ENCODE measurements at regions not wholly inside any gene's neighbourhood (a gene's known extent, or its start where the extent isn't known, plus 50 kb on each side); places are given as distances from the start of the nearest gene placed in this dataset.

GRCh38 chr5:152315942-152316341 is 89.1 kb downstream of the NMUR2 start:
- TF ChIP-seq ZFX (IDR thresholded peaks at IDR 0.05; ENCODE audit: borderline replicate concordance) (no peak), CTCF (IDR thresholded peaks at IDR 0.05) (no peak)
- H3K27ac ChIP-seq, result no peak overlapping the region

GRCh38 chr5:152314196-152314829 is 90.8 kb downstream of the NMUR2 start:
- no peak for TF ChIP-seq CTCF (IDR thresholded peaks at IDR 0.05)
- TF ChIP-seq ZFX (IDR thresholded peaks at IDR 0.05; ENCODE audit: borderline replicate concordance), result no peak
- no peak overlapping the region for H3K27ac ChIP-seq

- TF ChIP-seq CTCF (IDR thresholded peaks at IDR 0.05) (no peak), ZFX (IDR thresholded peaks at IDR 0.05; ENCODE audit: borderline replicate concordance) (no peak)
- H3K27ac ChIP-seq, result no peak overlapping the region
Observed at GRCh38 chr5:152309926-152310450, 95.1 kb downstream of the NMUR2 start.

- no peak overlapping the region for H3K27ac ChIP-seq
- TF ChIP-seq ZFX (IDR thresholded peaks at IDR 0.05; ENCODE audit: borderline replicate concordance) (no peak), CTCF (IDR thresholded peaks at IDR 0.05) (no peak)
Observed at GRCh38 chr5:152306386-152306785, 98.7 kb downstream of the NMUR2 start.

DNA sequence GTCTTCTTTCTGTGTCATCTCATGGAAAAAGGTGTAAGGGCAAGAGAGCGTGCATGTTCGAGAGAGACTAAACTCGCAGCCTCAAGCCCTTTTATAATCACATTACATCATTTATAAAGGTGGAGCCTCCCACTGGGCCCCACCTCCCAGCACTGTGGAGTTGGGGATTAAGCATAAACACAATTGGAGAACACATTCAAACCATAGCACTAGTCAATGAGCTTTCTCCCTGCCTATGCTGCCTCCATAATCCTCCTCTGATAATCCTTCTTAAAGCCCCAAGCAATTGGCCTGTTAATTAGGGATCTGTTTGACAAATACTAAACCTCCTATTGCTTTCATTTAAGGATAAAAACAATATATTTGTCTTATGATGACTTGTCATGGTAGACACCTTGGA is 99.6 kb downstream of the NMUR2 start:
- H3K27ac ChIP-seq, result no peak overlapping the region

GRCh38 chr5:152303841-152304240 is 101.2 kb downstream of the NMUR2 start:
- TF ChIP-seq ZFX (IDR thresholded peaks at IDR 0.05; ENCODE audit: borderline replicate concordance), result no peak
- TF ChIP-seq CTCF (IDR thresholded peaks at IDR 0.05), result no peak

More for the DNA sequence above, 99.6 kb downstream of the NMUR2 start:
- no peak for TF ChIP-seq CTCF (IDR thresholded peaks at IDR 0.05)
- TF ChIP-seq ZFX (IDR thresholded peaks at IDR 0.05; ENCODE audit: borderline replicate concordance), result no peak

GRCh38 chr5:152297866-152298265 is 107.2 kb downstream of the NMUR2 start:
- no peak for TF ChIP-seq ZFX (IDR thresholded peaks at IDR 0.05; ENCODE audit: borderline replicate concordance)
- TF ChIP-seq CTCF (IDR thresholded peaks at IDR 0.05), result no peak

More at GRCh38 chr5:152303841-152304240, 101.2 kb downstream of the NMUR2 start:
- H3K27ac ChIP-seq, result no peak overlapping the region

More at GRCh38 chr5:152297866-152298265, 107.2 kb downstream of the NMUR2 start:
- H3K27ac ChIP-seq, result no peak overlapping the region

Data from 22Rv1 (cell line).